Gastrocnemius medialis (tissue), 4 donors: ENCODE measurements at regions not wholly inside any gene's neighbourhood (a gene's known extent, or its start where the extent isn't known, plus 50 kb on each side); places are given as distances from the start of the nearest gene placed in this dataset.
"Not testable (repeated sequence)": the region's sequence is repeated elsewhere in the genome, so short reads cannot be mapped to it uniquely, and the experiment has no call there.

Experiments used
- ATAC-seq, 2 donors: fragments of 150-250 bp; one replicate each; pipeline ENCODE4 v1.9.1; 2016
- DNase-seq, 2 donors: peaks; one replicate each; pipeline ENCODE4 v3.0.0-alpha.2; 2019
- H3K27ac ChIP-seq, 4 donors: fragments of 200-600 bp; sonication (generic); 1 replicate in 1 of 4; 2 replicates in 3 of 4; pipeline ENCODE4 v1.5.1; 2016 to 2018; ENCODE audit warnings: mild to moderate bottlenecking in 2 of 4, moderate library complexity in 1 of 4
- H3K27me3 ChIP-seq, 3 donors: fragments of 200-600 bp; sonication (generic) in 2 of 3; 1 replicate in 1 of 3; 2 replicates in 2 of 3; pipeline versions ENCODE4 v1.5.1 to v1.6.0; 2016 to 2019; ENCODE audit warnings: mild to moderate bottlenecking in 1 of 3, moderate library complexity in 1 of 3
- H3K36me3 ChIP-seq, 2 donors: fragments of 200-600 bp; sonication (generic) in 1 of 2; one replicate each; pipeline ENCODE4 v1.5.1; 2017 to 2018
- H3K4me1 ChIP-seq, 2 donors: fragments of 200-600 bp; sonication (generic) in 1 of 2; one replicate each; pipeline ENCODE4 v1.5.1; 2016 to 2017; ENCODE audit warnings: mild to moderate bottlenecking in 2 of 2
- H3K4me3 ChIP-seq, 4 donors: fragments of 200-600 bp; sonication (generic) in 3 of 4; 1 replicate in 1 of 4; 2 replicates in 3 of 4; pipeline ENCODE4 v1.5.1; 2016 to 2019; ENCODE audit warnings: mild to moderate bottlenecking in 2 of 4
- H3K9me3 ChIP-seq, 3 donors: fragments of 200-600 bp; sonication (generic) in 2 of 3; 1 replicate in 1 of 3; 2 replicates in 2 of 3; pipeline ENCODE4 v1.5.1; 2016 to 2019
- CTCF ChIP-seq, 5 experiments: fragments of 450-650 bp in 3 of 5; fragments of 200-600 bp in 2 of 5; sonication (generic) in 2 of 5; IDR thresholded peaks in 4 of 5; conservative IDR thresholded peaks in 1 of 5; 1 replicate in 4 of 5; 2 replicates in 1 of 5; pipeline ENCODE4 v1.5.1; 2016 to 2019; ENCODE audit warnings: antibody characterized with exemption in 5 of 5, mild to moderate bottlenecking in 3 of 5, moderate library complexity in 3 of 5
- POLR2A ChIP-seq, 2 donors: fragments of 450-650 bp; IDR thresholded peaks; one replicate each; pipeline ENCODE4 v1.6.1; 2017; ENCODE audit warnings: antibody characterized with exemption in 2 of 2, mild to moderate bottlenecking in 2 of 2, moderate library complexity in 2 of 2
- in situ Hi-C, 4 donors: fragments of 200-750 bp; cut with MboI; loops; one replicate each; pipeline versions ENCODE4 v1.15.0 to v1.8.0; 2017; ENCODE audit warnings: low sequenced_read_pairs in 4 of 4
- intact Hi-C: fragments of 100-400 bp; cut with DNase I; formaldehyde crosslinking; loops from one replicate; pipeline ENCODE4 v1.15.1; 2023; ENCODE audit warnings: low total_unique reads

- no peak overlapping the region for H3K27ac ChIP-seq
- H3K27me3 ChIP-seq = peaks cover 0 to 5% (median 5%) of the 10 kb centered on the region in 3 donors
- no peaks in the 10 kb centered on the region for H3K4me1 ChIP-seq
- intact Hi-C loops (no loop called here), in situ Hi-C loops (no loop called here)
- DNase-seq (no peak), ATAC-seq (no peak)
- no peak for TF ChIP-seq CTCF (IDR thresholded peaks at IDR 0.05 in 4 of 5, conservative IDR thresholded peaks at IDR 0.05 in 1 of 5)
- TF ChIP-seq POLR2A (IDR thresholded peaks at IDR 0.05) = no peak
- H3K4me3 ChIP-seq = no peak overlapping the region
- no peaks in the 10 kb centered on the region for H3K36me3 ChIP-seq
- no peaks in the 10 kb centered on the region for H3K9me3 ChIP-seq
These were observed 133.2 kb downstream of the IGLL1 start for GRCh38 chr22:23446796-23447350.

- H3K4me3 ChIP-seq, H3K27ac ChIP-seq, in situ Hi-C loops, ATAC-seq, intact Hi-C loops, H3K27me3 ChIP-seq, H3K9me3 ChIP-seq, H3K36me3 ChIP-seq, H3K4me1 ChIP-seq, DNase-seq: not testable (repeated sequence)
These were observed 133.9 kb downstream of the IGLL1 start for GRCh38 chr22:23446194-23446593.

GRCh38 chr22:23443905-23444304 lies 136.2 kb downstream of the IGLL1 start:
- H3K27me3 ChIP-seq, ATAC-seq, DNase-seq, H3K4me3 ChIP-seq, H3K4me1 ChIP-seq, H3K9me3 ChIP-seq, H3K36me3 ChIP-seq, H3K27ac ChIP-seq, in situ Hi-C loops, intact Hi-C loops: not testable (repeated sequence)

- in situ Hi-C loops, ATAC-seq, intact Hi-C loops, H3K9me3 ChIP-seq, H3K4me3 ChIP-seq, H3K27ac ChIP-seq, H3K36me3 ChIP-seq, H3K4me1 ChIP-seq, DNase-seq, H3K27me3 ChIP-seq: not testable (repeated sequence)
These were observed 140.5 kb downstream of the IGLL1 start for GRCh38 chr22:23439581-23439980.

- Histone ChIP-seq H3K4me3 (no peak overlapping the region), H3K27me3 (peaks cover 0 to 9% (median 9%) of the 10 kb centered on the region in 3 donors), H3K36me3 (no peaks in the 10 kb centered on the region), H3K27ac (no peak overlapping the region), H3K4me1 (no peaks in the 10 kb centered on the region), H3K9me3 (no peaks in the 10 kb centered on the region)
- intact Hi-C loops = no loop called here
- no peak for DNase-seq
- in situ Hi-C loops = no loop called here
- TF ChIP-seq CTCF (IDR thresholded peaks at IDR 0.05 in 4 of 5, conservative IDR thresholded peaks at IDR 0.05 in 1 of 5) (no peak), POLR2A (IDR thresholded peaks at IDR 0.05) (no peak)
- no peak for ATAC-seq
These were observed 141.9 kb downstream of the IGLL1 start for GRCh38 chr22:23438216-23438615.

- no peak for TF ChIP-seq POLR2A (IDR thresholded peaks at IDR 0.05)
- no peak for TF ChIP-seq CTCF (IDR thresholded peaks at IDR 0.05 in 4 of 5, conservative IDR thresholded peaks at IDR 0.05 in 1 of 5)
- no peaks in the 10 kb centered on the region for H3K4me1 ChIP-seq
- no peaks in the 10 kb centered on the region for H3K9me3 ChIP-seq
- H3K4me3 ChIP-seq = no peak overlapping the region
- DNase-seq (no peak), ATAC-seq (no peak)
- intact Hi-C loops (no loop called here), in situ Hi-C loops (no loop called here)
- H3K27ac ChIP-seq = no peak overlapping the region
- H3K27me3 ChIP-seq = peaks cover 3 to 14% (median 14%) of the 10 kb centered on the region in 3 donors
- H3K36me3 ChIP-seq = no peaks in the 10 kb centered on the region
These were observed 142.3 kb downstream of the IGLL1 start for GRCh38 chr22:23437779-23438178.

- in situ Hi-C loops, H3K4me3 ChIP-seq, ATAC-seq, H3K9me3 ChIP-seq, intact Hi-C loops, H3K36me3 ChIP-seq, DNase-seq, H3K4me1 ChIP-seq, H3K27ac ChIP-seq: not testable (repeated sequence)
- H3K27me3 ChIP-seq = peaks cover 8 to 19% (median 18%) of the 10 kb centered on the region in 3 donors
These were observed 143.0 kb downstream of the IGLL1 start for GRCh38 chr22:23437107-23437395.

- H3K27ac ChIP-seq, H3K4me3 ChIP-seq, H3K9me3 ChIP-seq, intact Hi-C loops, in situ Hi-C loops, H3K36me3 ChIP-seq, ATAC-seq, H3K4me1 ChIP-seq, DNase-seq: not testable (repeated sequence)
- peaks cover 13 to 24% (median 18%) of the 10 kb centered on the region in 3 donors for H3K27me3 ChIP-seq
These were observed 143.6 kb downstream of the IGLL1 start for GRCh38 chr22:23436354-23437106.

- ATAC-seq, H3K4me3 ChIP-seq: not testable (repeated sequence)
These were observed 144.9 kb downstream of the IGLL1 start for GRCh38 chr22:23435186-23435585.

More at GRCh38 chr22:23435186-23435585, 144.9 kb downstream of the IGLL1 start:
- DNase-seq, in situ Hi-C loops, intact Hi-C loops, H3K9me3 ChIP-seq, H3K36me3 ChIP-seq, H3K4me1 ChIP-seq, H3K27ac ChIP-seq: not testable (repeated sequence)
- peaks cover 18 to 33% (median 18%) of the 10 kb centered on the region in 3 donors for H3K27me3 ChIP-seq
